ENCODE measurements at regions not wholly inside any gene's neighbourhood (a gene's known extent, or its start where the extent isn't known, plus 50 kb on each side); places are given as distances from the start of the nearest gene placed in this dataset.
"Not testable (repeated sequence)": the region's sequence is repeated elsewhere in the genome, so short reads cannot be mapped to it uniquely, and the experiment has no call there.

DNA sequence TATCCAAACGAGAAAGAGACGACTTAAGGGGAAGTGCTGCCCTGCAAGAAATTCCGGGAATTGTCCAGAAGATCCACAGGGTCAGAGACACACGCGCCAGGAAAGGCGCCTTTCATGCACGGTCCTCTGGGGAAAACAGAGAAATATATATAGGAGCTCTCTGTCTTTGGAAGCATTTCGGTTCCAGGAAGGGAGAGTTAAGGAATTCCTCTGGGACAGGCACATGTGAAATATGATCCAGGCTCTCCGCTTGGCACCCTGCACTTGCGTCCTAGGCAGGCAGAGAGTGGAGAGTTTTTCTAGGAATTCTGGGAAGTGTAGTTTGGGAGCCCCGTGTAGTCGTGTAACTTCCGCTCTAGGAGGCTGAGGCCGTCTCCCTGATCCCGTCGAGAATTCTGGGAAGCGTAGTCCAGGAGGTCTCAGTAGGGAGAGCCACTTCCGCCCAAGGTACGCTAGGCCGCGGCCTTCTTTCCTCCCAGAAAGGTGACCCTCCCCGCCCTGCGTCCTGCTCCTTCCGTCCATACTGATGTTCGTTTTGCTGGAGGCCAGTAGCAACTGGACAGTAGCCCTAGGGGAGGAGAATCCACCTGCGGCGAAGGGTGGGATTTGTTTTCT, 677.5 kb upstream of the DEFB115 start:
- TF ChIP-seq, protein P1, sequence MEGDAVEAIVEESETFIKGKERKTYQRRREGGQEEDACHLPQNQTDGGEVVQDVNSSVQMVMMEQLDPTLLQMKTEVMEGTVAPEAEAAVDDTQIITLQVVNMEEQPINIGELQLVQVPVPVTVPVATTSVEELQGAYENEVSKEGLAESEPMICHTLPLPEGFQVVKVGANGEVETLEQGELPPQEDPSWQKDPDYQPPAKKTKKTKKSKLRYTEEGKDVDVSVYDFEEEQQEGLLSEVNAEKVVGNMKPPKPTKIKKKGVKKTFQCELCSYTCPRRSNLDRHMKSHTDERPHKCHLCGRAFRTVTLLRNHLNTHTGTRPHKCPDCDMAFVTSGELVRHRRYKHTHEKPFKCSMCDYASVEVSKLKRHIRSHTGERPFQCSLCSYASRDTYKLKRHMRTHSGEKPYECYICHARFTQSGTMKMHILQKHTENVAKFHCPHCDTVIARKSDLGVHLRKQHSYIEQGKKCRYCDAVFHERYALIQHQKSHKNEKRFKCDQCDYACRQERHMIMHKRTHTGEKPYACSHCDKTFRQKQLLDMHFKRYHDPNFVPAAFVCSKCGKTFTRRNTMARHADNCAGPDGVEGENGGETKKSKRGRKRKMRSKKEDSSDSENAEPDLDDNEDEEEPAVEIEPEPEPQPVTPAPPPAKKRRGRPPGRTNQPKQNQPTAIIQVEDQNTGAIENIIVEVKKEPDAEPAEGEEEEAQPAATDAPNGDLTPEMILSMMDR (IDR thresholded peaks at IDR 0.05 in 4 of 5, conservative IDR thresholded peaks at IDR 0.05 in 1 of 5) = not testable (repeated sequence)
- not testable (repeated sequence) for TF ChIP-seq POLR2A (IDR thresholded peaks at IDR 0.05)

Data from gastrocnemius medialis (tissue), 4 donors.